ENCODE measurements at regions not wholly inside any gene's neighbourhood (a gene's known extent, or its start where the extent isn't known, plus 50 kb on each side); places are given as distances from the start of the nearest gene placed in this dataset.

- Mint-ChIP-seq H3K27ac (no peak overlapping the region), H3K4me1 (ENCODE audit: low read depth) (no peaks in the 10 kb centered on the region), H3K36me3 (ENCODE audit: low read depth) (no peaks in the 10 kb centered on the region), H3K9me3 (no peaks in the 10 kb centered on the region), H3K27me3 (ENCODE audit: low read depth) (peaks cover 5% of the 10 kb centered on the region), H3K4me3 (no peak overlapping the region)
Observed at GRCh38 chr2:74747411-74748080, 86.4 kb upstream of the HK2 start.

- Mint-ChIP-seq H3K27ac (no peak overlapping the region), H3K4me1 (ENCODE audit: low read depth) (no peaks in the 10 kb centered on the region), H3K4me3 (no peak overlapping the region), H3K9me3 (no peaks in the 10 kb centered on the region), H3K27me3 (ENCODE audit: low read depth) (peaks cover 8% of the 10 kb centered on the region), H3K36me3 (ENCODE audit: low read depth) (no peaks in the 10 kb centered on the region)
Observed at GRCh38 chr2:74748665-74749064, 85.3 kb upstream of the HK2 start.

GRCh38 chr2:74749432-74749831 is 84.5 kb upstream of the HK2 start:
- Mint-ChIP-seq H3K27me3 (ENCODE audit: low read depth) (peaks cover 8% of the 10 kb centered on the region), H3K4me3 (no peak overlapping the region), H3K4me1 (ENCODE audit: low read depth) (no peaks in the 10 kb centered on the region), H3K9me3 (no peaks in the 10 kb centered on the region), H3K36me3 (ENCODE audit: low read depth) (no peaks in the 10 kb centered on the region), H3K27ac (no peak overlapping the region)

GRCh38 chr2:74751981-74752851 is 81.7 kb upstream of the HK2 start:
- Mint-ChIP-seq H3K4me1 (ENCODE audit: low read depth) (no peaks in the 10 kb centered on the region), H3K27ac (no peak overlapping the region), H3K27me3 (ENCODE audit: low read depth) (peaks cover 8% of the 10 kb centered on the region), H3K4me3 (no peak overlapping the region), H3K36me3 (ENCODE audit: low read depth) (no peaks in the 10 kb centered on the region), H3K9me3 (peaks cover 9% of the 10 kb centered on the region)

- Mint-ChIP-seq H3K27me3 (ENCODE audit: low read depth) (peaks cover 8% of the 10 kb centered on the region), H3K4me3 (no peak overlapping the region), H3K36me3 (ENCODE audit: low read depth) (no peaks in the 10 kb centered on the region), H3K27ac (no peak overlapping the region), H3K4me1 (ENCODE audit: low read depth) (no peaks in the 10 kb centered on the region), H3K9me3 (peaks cover 9% of the 10 kb centered on the region)
Observed at GRCh38 chr2:74755386-74755785, 78.5 kb upstream of the HK2 start.

GRCh38 chr2:74756356-74756890 is 77.5 kb upstream of the HK2 start:
- Mint-ChIP-seq H3K36me3 (ENCODE audit: low read depth) (no peaks in the 10 kb centered on the region), H3K27ac (no peak overlapping the region), H3K9me3 (peaks cover 9% of the 10 kb centered on the region), H3K27me3 (ENCODE audit: low read depth) (peaks cover 8% of the 10 kb centered on the region), H3K4me1 (ENCODE audit: low read depth) (no peaks in the 10 kb centered on the region), H3K4me3 (no peak overlapping the region)

- no peaks in the 10 kb centered on the region for H3K36me3 Mint-ChIP-seq (ENCODE audit: low read depth)
- H3K27ac Mint-ChIP-seq = no peak overlapping the region
- no peak overlapping the region for H3K4me3 Mint-ChIP-seq
- H3K27me3 Mint-ChIP-seq (ENCODE audit: low read depth) = peaks cover 4% of the 10 kb centered on the region
- H3K9me3 Mint-ChIP-seq = peaks cover 8% of the 10 kb centered on the region
- H3K4me1 Mint-ChIP-seq (ENCODE audit: low read depth) = peaks cover 12% of the 10 kb centered on the region
Observed at GRCh38 chr2:74759986-74760385, 73.9 kb upstream of the HK2 start.

- Mint-ChIP-seq H3K4me1 (ENCODE audit: low read depth) (peaks cover 16% of the 10 kb centered on the region), H3K36me3 (ENCODE audit: low read depth) (no peaks in the 10 kb centered on the region), H3K27me3 (ENCODE audit: low read depth) (peaks cover 4% of the 10 kb centered on the region), H3K9me3 (peaks cover 5% of the 10 kb centered on the region), H3K4me3 (no peak overlapping the region), H3K27ac (no peak overlapping the region)
Observed at GRCh38 chr2:74760875-74761630, 72.9 kb upstream of the HK2 start.

- peaks cover 4% of the 10 kb centered on the region for H3K27me3 Mint-ChIP-seq (ENCODE audit: low read depth)
- H3K9me3 Mint-ChIP-seq = no peaks in the 10 kb centered on the region
- H3K4me1 Mint-ChIP-seq (ENCODE audit: low read depth) = peaks cover 16% of the 10 kb centered on the region
- no peak overlapping the region for H3K27ac Mint-ChIP-seq
- no peak overlapping the region for H3K4me3 Mint-ChIP-seq
- H3K36me3 Mint-ChIP-seq (ENCODE audit: low read depth) = no peaks in the 10 kb centered on the region
Observed at GRCh38 chr2:74762789-74763188, 71.1 kb upstream of the HK2 start.

- no peak overlapping the region for H3K4me3 Mint-ChIP-seq
- no peaks in the 10 kb centered on the region for H3K36me3 Mint-ChIP-seq (ENCODE audit: low read depth)
- H3K9me3 Mint-ChIP-seq = no peaks in the 10 kb centered on the region
- peaks cover 4% of the 10 kb centered on the region for H3K27me3 Mint-ChIP-seq (ENCODE audit: low read depth)
- H3K27ac Mint-ChIP-seq = peak overlapping the region; percentile 18
- peaks cover 16% of the 10 kb centered on the region for H3K4me1 Mint-ChIP-seq (ENCODE audit: low read depth)
Observed at GRCh38 chr2:74763962-74764428, 69.9 kb upstream of the HK2 start.

GRCh38 chr2:74764429-74765272 is 69.3 kb upstream of the HK2 start:
- H3K27ac Mint-ChIP-seq = peak overlapping the region; percentile 18
- no peak overlapping the region for H3K4me3 Mint-ChIP-seq
- peaks cover 16% of the 10 kb centered on the region for H3K4me1 Mint-ChIP-seq (ENCODE audit: low read depth)
- no peaks in the 10 kb centered on the region for H3K36me3 Mint-ChIP-seq (ENCODE audit: low read depth)
- H3K27me3 Mint-ChIP-seq (ENCODE audit: low read depth) = peaks cover 4% of the 10 kb centered on the region
- H3K9me3 Mint-ChIP-seq = no peaks in the 10 kb centered on the region

- Mint-ChIP-seq H3K27me3 (ENCODE audit: low read depth) (no peaks in the 10 kb centered on the region), H3K27ac (no peak overlapping the region)
Observed at GRCh38 chr2:74766780-74767179, 67.1 kb upstream of the HK2 start.

GRCh38 chr2:74767618-74768017 is 66.3 kb upstream of the HK2 start:
- no peaks in the 10 kb centered on the region for H3K9me3 Mint-ChIP-seq
- no peaks in the 10 kb centered on the region for H3K36me3 Mint-ChIP-seq (ENCODE audit: low read depth)
- no peak overlapping the region for H3K27ac Mint-ChIP-seq
- H3K27me3 Mint-ChIP-seq (ENCODE audit: low read depth) = no peaks in the 10 kb centered on the region
- peaks cover 16% of the 10 kb centered on the region for H3K4me1 Mint-ChIP-seq (ENCODE audit: low read depth)
- H3K4me3 Mint-ChIP-seq = no peak overlapping the region

More at GRCh38 chr2:74766780-74767179, 67.1 kb upstream of the HK2 start:
- Mint-ChIP-seq H3K36me3 (ENCODE audit: low read depth) (no peaks in the 10 kb centered on the region), H3K9me3 (no peaks in the 10 kb centered on the region), H3K4me3 (no peak overlapping the region), H3K4me1 (ENCODE audit: low read depth) (peaks cover 16% of the 10 kb centered on the region)
